ENCODE measurements at regions not wholly inside any gene's neighbourhood (a gene's known extent, or its start where the extent isn't known, plus 50 kb on each side); places are given as distances from the start of the nearest gene placed in this dataset.
A peak's percentile ranks its signal among the peaks of the same experiment; 100 is the strongest.
"Not testable (repeated sequence)": the region's sequence is repeated elsewhere in the genome, so short reads cannot be mapped to it uniquely, and the experiment has no call there.

DNA sequence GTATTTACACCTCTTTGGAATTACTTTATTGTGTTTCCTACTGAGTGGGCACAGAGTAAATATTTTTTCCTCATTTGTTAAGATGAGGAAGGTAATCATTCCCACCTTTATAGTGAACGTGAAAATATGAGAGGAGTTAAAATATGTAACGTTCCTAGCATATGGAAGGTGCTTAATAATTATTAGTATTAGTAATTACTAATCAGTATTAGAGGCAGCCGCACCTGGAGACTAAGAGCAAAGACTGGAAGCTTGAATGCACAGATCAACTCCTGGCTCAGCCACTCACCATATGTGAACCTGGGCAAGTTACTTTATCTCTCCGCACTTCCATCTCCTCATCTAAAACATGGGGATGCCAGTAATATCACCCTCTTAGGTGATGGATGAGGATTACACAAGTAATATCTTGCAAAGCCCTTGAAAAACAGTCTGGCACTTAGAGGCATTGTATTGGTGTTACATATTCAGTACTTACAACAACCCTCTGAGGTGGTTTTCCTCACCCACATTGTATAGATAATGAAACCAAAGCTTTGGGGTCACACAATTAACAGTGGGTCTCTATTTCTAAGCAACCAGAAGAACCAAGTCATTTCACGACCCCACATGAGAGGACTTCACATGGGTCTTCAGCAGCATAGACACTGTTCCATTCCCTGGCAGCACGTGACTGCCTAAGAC is 100.3 kb upstream of the KCTD1 start:
- peak; percentile 1 for DNase-seq

DNA sequence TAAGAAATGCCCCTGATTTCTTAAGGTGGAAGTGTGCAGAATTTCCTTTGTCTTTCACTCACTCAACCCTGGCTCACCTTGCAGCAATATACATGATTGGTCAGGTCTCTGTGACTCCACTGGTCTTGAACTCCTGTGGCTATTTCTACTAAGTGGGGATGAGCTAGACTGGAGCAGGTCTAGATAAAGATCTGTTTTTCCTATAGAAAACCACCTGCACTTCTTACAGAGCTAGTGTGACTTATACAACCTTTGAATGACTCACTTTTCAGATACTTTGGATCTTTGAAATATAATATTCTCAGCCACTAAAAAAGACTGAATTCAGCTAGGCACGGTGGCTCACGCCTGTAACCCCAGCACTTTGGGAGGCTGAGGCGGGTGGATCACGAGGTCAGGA is 98.5 kb upstream of the KCTD1 start:
- DNase-seq: no peak

DNA sequence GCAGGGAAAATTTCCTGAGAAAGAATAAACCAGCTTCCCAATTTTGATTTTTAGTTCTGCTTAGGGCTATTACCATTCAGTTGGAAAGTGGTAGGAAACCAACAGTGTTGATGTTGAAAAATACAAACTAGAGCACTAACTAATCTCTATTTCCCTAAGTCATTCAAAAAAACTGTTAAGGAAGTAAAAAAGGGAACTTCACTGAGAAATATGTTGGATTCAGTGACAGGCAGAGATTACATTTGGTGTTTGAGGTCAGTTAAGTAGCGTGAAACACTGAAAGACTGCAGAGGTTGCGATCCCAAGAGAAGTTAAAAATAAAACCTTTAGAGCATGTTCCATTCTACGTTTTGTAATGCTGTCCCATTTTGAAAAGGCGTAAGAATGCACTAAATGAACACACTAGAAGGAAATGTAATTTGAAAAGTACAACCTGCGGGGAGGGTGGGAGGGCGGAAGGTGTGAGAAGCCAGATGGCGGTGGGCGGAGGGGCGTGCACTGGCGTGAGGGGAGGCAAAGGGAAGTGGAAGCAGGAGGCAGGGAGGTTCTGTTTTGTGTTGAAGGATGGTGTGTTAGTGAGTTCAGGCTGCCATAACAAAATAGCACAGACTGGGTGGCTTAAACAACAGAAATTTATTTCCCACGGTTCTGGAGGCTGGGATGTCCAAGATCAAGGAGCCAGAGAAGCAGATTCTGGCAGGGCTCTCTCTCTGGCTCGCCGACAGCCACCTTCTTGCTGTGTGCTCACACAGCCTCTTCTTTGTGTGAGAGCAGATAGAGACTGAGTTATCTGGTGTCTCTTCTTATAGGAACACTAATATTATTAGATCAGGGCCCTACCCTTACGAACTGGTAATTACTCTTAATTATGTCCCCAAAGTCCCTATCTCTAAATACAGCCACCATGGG is 94.3 kb upstream of the KCTD1 start:
- no peak for DNase-seq

DNA sequence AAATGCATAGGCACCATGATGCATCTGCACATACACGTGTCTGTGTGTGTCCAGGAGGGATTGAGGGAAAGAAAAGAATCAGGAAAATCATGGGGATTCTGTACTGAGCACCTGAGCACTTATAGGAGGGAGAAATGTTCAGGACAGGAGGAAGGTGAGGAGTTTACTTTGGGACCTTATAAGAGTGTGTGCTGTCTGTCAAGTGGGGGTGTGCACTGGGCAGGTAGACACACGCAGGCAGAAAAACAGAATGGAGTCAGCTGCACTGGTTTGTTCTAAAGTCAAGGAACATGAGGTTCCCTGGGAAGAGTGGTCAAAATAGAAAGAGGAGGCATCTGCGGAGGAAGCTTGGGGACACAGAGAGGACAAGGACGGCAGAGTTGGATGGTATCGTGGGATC is 92.2 kb upstream of the KCTD1 start:
- no peak for DNase-seq

DNA sequence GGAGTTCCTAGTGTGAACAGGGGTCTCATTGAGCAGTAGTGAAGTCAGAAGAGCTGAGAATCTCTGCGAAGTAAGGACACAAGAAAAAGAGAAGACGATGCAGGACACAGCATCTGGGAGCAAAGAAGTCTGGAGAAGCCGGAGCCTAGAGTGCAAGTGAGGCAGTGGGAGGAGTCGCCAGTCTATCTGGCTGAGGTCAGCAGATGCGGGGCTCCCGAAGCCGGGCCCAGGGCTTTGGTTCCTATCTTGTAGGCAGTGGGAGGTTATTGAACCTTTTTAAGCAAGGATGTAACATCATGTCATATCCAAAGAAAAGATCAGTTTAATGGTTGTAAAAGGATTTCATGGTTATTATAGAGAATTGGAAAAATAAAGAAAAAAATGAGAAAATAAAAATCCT is 90.8 kb upstream of the KCTD1 start:
- DNase-seq: no peak

DNA sequence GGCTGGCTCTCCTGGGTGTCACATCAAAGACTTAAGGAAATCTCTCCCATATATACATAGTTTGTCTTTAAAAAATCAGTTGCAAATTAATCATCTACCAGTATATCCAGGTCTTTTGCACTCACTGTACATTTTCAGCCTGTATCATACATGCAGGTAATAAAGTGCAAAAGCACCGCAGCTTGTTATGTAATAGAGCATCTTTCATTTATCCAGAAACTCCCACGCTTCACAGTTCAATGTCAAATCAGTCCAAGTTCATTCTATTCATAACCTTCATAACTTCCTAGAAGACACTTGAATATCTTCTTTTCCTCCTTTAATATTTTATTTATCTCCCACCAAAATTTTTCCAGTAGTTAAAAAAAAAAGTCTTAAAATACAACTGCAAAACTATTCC is 89.6 kb upstream of the KCTD1 start:
- DNase-seq: no peak

DNA sequence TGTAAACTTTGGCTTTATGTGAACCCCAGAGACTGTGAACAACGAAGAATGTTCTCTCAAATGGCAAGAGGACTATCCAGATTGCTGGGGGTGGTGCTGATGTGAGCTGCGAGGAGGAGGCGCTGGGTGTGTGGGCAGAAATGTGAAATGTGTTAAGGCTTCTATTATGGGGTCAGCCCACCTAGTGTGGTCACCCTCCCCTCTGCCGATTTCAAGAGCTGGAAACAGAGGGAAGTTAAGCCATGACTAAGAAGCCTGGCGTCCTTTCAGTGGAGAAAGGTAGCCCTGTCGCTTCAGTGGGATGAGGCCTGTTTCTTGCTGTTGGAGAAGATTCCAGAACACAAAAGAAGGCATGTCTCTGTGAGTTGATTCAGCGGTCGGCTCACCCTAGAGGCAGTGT is 89.0 kb upstream of the KCTD1 start:
- DNase-seq: no peak

DNA sequence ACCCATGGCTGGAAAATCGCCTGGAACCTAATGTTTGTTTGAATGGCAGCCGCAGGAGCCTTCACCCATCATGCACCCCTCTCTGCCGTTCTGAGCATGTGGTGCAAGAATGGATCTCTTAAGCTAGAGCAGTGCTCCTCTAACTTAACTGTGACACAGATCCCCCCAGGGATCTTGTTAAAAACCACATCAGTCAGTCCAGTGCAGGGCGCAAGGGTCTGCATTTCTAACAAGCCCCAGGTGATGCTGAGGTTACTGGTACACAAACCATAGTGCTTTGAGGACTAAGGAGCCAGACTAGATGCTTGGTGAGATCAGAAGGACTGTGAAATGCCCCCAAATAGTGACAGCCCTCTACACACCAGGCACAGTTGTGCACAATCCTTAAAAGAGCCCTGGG is 87.1 kb upstream of the KCTD1 start:
- DNase-seq: no peak

DNA sequence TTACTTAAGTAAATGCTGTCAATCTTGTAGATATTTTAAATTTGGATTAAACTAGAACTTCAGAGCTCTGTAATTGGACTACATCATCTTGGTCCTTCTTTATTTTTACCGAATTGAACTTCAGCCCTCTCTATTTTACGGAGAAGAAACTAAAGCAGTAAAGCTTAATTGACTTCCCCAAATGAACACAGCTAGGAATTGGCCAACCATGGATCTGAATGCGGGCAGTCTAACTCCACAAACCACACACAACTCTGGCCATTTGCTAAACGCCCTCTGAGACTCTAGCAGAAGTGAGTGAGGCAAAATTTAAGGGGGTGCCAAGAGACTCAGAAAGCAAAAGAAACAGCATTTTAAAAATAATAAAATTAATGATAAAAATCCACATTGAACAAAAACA is 86.3 kb upstream of the KCTD1 start:
- no peak for DNase-seq

DNA sequence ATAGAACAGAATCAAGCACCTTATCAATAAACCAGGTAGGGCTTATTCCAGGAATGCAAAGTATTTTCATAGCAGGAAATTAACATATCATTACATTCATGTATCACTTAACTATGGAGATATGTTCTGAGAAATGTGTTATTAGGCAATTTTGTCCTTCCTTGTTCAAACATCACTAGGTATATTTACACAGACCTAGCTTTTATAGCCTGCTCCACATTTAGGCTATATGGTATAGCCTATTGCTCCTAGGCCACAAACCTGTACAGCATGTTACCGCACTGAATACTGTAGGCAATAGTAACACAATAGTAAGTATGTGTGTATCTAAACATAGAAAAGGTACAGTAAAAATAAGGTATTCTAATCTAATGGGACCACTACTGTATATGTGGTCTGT is 82.8 kb upstream of the KCTD1 start:
- DNase-seq: no peak

DNA sequence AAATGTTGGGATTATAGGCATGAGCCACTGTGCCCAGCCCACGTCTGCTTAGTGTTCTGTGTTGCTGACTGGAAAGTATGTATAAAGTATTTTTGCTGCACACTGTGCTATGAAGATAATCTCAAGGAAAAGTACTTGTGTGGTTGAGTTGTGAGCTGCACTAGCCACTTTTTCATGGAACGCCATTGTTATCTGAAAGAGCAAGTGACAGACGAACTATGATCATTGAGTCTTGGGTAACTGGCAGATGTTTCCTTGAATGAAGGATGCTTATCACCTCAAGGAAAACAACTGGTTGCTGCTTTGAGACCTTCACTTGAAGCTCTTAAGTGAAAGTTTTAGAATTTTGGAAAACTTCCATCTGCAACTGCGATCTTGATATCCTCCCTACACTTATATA is 82.2 kb upstream of the KCTD1 start:
- no peak for DNase-seq

DNA sequence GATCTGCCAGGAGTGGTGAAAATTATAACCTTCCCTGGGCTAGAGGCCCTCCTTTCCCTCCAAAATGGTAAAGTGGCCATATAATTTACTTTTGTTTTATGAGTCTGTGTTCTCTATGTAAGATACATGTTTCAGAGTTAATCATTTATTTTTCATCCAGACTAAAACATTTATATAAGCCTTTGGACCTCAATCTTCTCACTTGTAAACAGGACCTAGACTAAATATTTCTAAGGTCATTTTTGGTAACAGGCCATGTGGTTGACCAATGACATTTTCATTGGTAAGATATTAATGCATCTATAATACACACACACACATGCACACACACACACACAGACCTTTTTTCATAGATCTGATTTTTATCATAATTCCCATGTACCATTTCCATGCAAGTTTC is 79.7 kb upstream of the KCTD1 start:
- DNase-seq: no peak

DNA sequence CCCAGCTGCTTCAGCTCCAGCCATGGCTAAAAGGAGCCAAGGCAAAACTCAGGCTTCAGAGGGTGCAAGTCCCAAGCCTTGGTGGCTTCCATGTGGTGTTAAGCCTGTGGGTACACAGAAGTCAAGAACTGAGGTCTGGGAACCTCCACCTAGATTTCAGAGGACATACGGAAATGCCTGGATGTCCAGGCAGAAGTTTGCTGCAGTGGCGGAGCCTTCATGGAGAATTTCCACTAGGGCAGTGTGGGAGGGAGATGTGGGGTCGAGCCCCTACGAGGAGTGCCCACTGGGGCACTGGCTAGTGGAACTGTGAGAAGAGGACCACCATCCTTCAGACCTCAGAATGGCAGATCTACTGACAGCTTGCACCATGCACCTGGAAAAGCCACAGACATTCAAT is 76.1 kb upstream of the KCTD1 start:
- no peak for DNase-seq

DNA sequence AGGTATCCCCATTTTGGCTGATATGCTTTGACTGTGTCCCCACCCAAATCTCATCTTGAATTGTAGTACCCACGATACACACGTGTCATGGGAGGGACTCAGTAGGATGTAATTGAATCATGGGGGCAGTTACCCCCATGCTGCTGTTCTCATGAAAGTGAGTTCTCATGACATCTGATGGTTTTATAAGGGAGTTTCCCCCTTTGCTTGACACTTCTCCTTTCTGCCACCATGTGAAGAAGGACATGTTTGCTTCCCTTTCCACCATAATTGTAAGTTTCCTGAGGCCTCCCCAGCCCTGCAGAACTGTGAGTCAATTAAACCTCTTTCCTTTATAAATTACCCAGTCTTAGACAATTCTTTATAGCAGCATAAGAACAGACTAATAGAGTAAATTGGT is 75.0 kb upstream of the KCTD1 start:
- not testable (repeated sequence) for DNase-seq

DNA sequence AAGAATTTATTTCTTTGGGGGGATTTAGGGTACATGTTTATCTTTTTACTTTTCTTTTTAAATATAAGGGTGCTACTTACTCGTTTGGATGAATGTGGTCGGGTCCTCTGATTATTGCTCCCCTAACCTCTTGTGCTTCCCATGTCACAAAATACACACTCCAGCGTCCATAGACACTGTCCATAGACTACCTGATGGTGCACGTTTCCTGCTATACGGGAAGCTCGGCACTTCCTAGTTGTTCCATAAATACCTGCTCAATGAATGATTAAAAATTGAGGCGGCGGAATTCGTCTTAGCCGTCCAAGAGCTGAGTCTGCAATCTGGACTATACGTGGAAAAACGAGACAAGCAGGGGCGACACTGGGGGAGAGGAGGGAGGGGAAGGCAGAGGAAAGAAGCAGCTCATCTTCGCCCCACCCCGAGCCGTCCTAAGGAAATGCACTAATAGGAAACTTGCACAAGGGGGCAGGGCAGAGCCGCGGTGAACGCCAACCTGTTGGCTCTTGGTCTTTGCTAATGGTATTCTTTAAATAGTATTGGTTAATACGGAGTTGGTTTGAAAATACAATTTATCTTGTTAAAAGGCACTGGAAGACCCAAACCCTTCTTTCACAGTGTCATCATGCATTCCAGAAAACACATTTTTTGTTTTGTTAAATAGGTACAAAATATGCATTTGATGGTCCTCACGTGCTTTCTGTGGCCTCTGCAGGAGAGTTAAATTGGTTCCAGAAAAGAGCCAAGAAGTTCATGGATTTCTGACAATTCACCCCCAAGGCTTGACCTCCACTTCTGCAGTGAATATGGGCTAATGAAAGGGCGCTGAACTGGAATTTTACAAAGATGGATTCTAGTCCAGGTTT is 73.0 kb upstream of the KCTD1 start:
- DNase-seq: peak; percentile 48

DNA sequence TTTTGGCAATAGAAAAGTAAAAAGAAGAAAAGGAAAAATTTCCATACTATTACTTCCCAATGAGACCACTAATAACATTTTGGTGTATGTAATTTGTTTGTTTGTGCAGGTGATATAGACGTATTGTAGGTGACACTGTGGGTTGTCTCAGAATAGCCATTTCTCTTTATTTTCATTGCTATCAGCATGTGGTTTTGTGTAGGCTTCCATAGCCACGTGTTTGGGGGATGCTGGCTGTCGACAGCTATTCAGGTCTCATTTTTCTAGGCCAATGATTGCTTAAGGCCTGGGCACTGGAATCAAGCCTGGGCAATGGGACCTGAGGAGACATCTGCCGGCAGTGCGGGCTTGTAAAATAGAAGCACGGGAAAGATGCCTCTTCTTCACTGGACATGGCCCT is 71.0 kb upstream of the KCTD1 start:
- DNase-seq: no peak

DNA sequence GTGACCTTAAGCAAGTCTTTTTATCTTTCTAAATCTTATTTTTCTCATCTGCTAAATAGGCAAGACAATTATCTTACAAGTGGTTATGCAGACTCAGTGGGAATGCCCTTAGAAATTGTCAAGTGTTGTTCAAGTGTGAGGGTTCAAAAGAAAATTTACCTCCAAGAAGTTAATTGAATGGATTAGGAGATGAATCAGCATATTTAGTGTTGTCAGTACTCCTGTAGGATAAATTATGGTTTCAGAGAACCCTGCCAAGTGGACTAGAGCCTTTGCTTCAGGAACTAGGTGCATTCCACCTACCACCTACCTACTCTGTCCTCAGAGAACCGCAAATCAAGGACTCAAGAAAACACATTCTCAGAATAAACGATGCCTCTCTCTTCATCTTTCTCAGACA is 69.8 kb upstream of the KCTD1 start:
- DNase-seq: no peak

DNA sequence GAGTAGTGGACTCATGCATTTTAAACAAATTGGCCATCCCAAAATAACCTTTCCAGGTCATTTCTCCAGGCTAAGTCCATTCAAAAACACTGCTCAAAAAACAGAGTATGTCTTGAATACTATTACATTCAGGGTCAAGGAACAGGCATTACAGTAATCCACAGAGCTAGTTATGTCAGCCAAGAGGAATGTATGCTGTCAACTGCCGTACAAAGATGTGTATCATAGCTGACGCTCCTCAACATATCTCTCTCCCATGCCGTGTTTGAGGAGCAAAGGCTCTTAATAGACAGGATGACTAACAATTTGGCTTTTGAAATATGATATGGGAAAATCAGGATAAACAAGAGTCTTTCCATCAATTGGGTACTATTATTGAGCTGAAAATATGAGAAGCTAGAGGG is 68.8 kb upstream of the KCTD1 start:
- DNase-seq: no peak

DNA sequence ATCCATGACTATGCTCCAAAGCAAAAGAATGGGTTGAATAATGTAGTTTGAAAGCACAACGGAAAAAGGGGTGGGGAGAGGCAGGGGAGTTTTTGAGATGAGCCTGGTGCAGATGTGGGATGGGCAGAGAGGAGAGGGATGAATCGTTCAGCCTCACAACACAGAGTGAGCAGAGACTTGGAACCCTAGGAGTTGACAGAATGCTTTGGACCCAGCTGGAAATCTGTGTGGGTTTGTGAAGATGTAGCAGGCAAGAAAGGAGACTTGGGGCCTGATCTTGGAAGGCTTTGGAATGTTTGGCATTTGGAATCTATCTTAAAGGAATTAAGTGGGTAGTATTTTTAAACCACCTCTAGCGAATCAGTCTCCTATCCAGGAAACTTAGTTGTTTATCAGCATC is 66.0 kb upstream of the KCTD1 start:
- DNase-seq: no peak

Measured in activated CD4-positive, alpha-beta T cell treated with anti-CD3 and anti-CD28 coated beads, Interleukin-2, Interleukin-6, amounts not matched to agents 100 ng/mL and 50 ng/mL, durations not matched to agents 16 hours and 8 hours (primary cell).